Neural cell (in vitro differentiated cells): ENCODE measurements at regions not wholly inside any gene's neighbourhood (a gene's known extent, or its start where the extent isn't known, plus 50 kb on each side); places are given as distances from the start of the nearest gene placed in this dataset.

Experiments used
- H2AFZ ChIP-seq: fragments of 200-600, 300-800 bp; sonication (generic), shearing (Covaris generic); 2 replicates; pipeline ENCODE4 v1.6.0; 2014; ENCODE audit warnings: low read depth, mild to moderate bottlenecking, antibody characterized with exemption, low read length, moderate library complexity
- H3F3A ChIP-seq: fragments of 200-600 bp; shearing (Covaris generic); 2 replicates; pipeline ENCODE4 v1.6.1; 2016; ENCODE audit warnings: mild to moderate bottlenecking, moderate library complexity, mixed read lengths, antibody characterized with exemption, low read length; ENCODE audit not compliant: insufficient read depth, poor library complexity, severe bottlenecking
- H3K27ac ChIP-seq: fragments of 200-600, 300-800 bp; sonication (generic), shearing (Covaris generic); 2 replicates; pipeline ENCODE4 v1.5.1; 2014; ENCODE audit warnings: mild to moderate bottlenecking, low read length, moderate library complexity
- H3K27me3 ChIP-seq: fragments of 300-800, 200-600 bp; sonication (generic), shearing (Covaris generic); 2 replicates; pipeline ENCODE4 v1.6.0; 2014; ENCODE audit warnings: mild to moderate bottlenecking, low read depth, low read length, moderate library complexity; ENCODE audit not compliant: insufficient read depth
- H3K36me3 ChIP-seq: fragments of 300-800, 200-600 bp; sonication (generic), shearing (Covaris generic); 2 replicates; pipeline ENCODE4 v1.5.1; 2014; ENCODE audit warnings: mild to moderate bottlenecking, antibody characterized with exemption, low read length, moderate library complexity; ENCODE audit not compliant: insufficient read depth
- H3K4me2 ChIP-seq: fragments of 300-800, 200-600 bp; sonication (generic), shearing (Covaris generic); 2 replicates; pipeline ENCODE4 v1.6.0; 2014; ENCODE audit warnings: mild to moderate bottlenecking, low read length
- H3K4me3 ChIP-seq: fragments of 300-800, 200-600 bp; sonication (generic), shearing (Covaris generic); 2 replicates; pipeline ENCODE4 v1.5.1; 2014; ENCODE audit warnings: mild to moderate bottlenecking, low read length, moderate library complexity
- H3K79me2 ChIP-seq: fragments of 200-600 bp; shearing (Covaris generic); replicated peaks from 2 replicates; pipeline ENCODE4 v1.6.0; 2014; ENCODE audit warnings: mild to moderate bottlenecking, low read length, moderate library complexity; ENCODE audit not compliant: insufficient read depth
- H3K9ac ChIP-seq: fragments of 300-800, 200-600 bp; sonication (generic), shearing (Covaris generic); 2 replicates; pipeline ENCODE4 v1.6.1; 2016; ENCODE audit warnings: mild to moderate bottlenecking, low read length, mixed read lengths
- H3K9me2 ChIP-seq: fragments of 200-600 bp; shearing (Covaris generic); 2 replicates; pipeline ENCODE4 v1.6.1; 2016; ENCODE audit warnings: mild to moderate bottlenecking, low read length, mixed read lengths; ENCODE audit not compliant: insufficient read depth
- H3K9me3 ChIP-seq: fragments of 200-600, 300-800 bp; sonication (generic), shearing (Covaris generic); 2 replicates; pipeline ENCODE4 v1.6.1; 2016; ENCODE audit warnings: mild to moderate bottlenecking, mixed run types, low read length, moderate library complexity, mixed read lengths
- H4K20me1 ChIP-seq: fragments of 200-600 bp; shearing (Covaris generic); 2 replicates; pipeline ENCODE4 v1.6.1; 2016; ENCODE audit warnings: mild to moderate bottlenecking, mixed run types; ENCODE audit not compliant: insufficient read depth
- CTCF ChIP-seq: fragments of 450-650 bp; IDR thresholded peaks from 2 replicates; pipeline ENCODE4 v1.5.1; 2014; ENCODE audit warnings: antibody characterized with exemption, mild to moderate bottlenecking, moderate library complexity; ENCODE audit not compliant: poor library complexity, severe bottlenecking
- EP300 ChIP-seq: fragments of 450-650 bp; conservative IDR thresholded peaks from 2 replicates; pipeline ENCODE4 v1.6.1; 2014; ENCODE audit warnings: antibody characterized with exemption, mild to moderate bottlenecking, moderate library complexity; ENCODE audit not compliant: poor library complexity, severe bottlenecking
- EZH2 ChIP-seq: fragments of 200-600, 300-800 bp; shearing (Covaris generic), sonication (generic); IDR thresholded peaks from 2 replicates; pipeline ENCODE4 v1.6.1; 2014; ENCODE audit warnings: antibody characterized with exemption, low read length, borderline replicate concordance, mild to moderate bottlenecking; ENCODE audit not compliant: insufficient read depth, poor library complexity, severe bottlenecking
- MXI1 ChIP-seq: fragments of 450-650 bp; conservative IDR thresholded peaks from 2 replicates; pipeline ENCODE4 v1.6.1; 2014; ENCODE audit warnings: antibody characterized with exemption, mild to moderate bottlenecking; ENCODE audit not compliant: poor library complexity, severe bottlenecking
- POLR2AphosphoS5 ChIP-seq: IDR thresholded peaks from 2 replicates; pipeline ENCODE4 v1.6.1; 2012
- RAD21 ChIP-seq: fragments of 450-650 bp; conservative IDR thresholded peaks from 2 replicates; pipeline ENCODE4 v1.6.1; 2014; ENCODE audit warnings: antibody characterized with exemption, mild to moderate bottlenecking, moderate library complexity
- SMC3 ChIP-seq: fragments of 450-650 bp; conservative IDR thresholded peaks from 2 replicates; pipeline ENCODE4 v1.6.1; 2014; ENCODE audit warnings: antibody characterized with exemption, mild to moderate bottlenecking, moderate library complexity; ENCODE audit not compliant: poor library complexity
- TAF1 ChIP-seq: IDR thresholded peaks from 2 replicates; pipeline ENCODE4 v1.6.1; 2012; ENCODE audit warnings: low read depth
- TF ChIP-seq, protein P1 (sequence below): IDR thresholded peaks from 2 replicates; pipeline ENCODE4 v1.6.1; 2012; ENCODE audit warnings: borderline replicate concordance

GRCh38 chr6:168371185-168371584, 51.6 kb upstream of the DACT2 start:
- H3K9ac ChIP-seq, result no peak overlapping the region
- H3K9me3 ChIP-seq, result no peaks in the 10 kb centered on the region
- no peaks in the 10 kb centered on the region for H3K9me2 ChIP-seq
- H4K20me1 ChIP-seq, result no peaks in the 10 kb centered on the region
- TF ChIP-seq SMC3 (no peak), CTCF (no peak), EP300 (no peak), EZH2 (no peak), TAF1 (no peak), POLR2AphosphoS5 (no peak), RAD21 (no peak), MXI1 (no peak)
- TF ChIP-seq, protein P1, sequence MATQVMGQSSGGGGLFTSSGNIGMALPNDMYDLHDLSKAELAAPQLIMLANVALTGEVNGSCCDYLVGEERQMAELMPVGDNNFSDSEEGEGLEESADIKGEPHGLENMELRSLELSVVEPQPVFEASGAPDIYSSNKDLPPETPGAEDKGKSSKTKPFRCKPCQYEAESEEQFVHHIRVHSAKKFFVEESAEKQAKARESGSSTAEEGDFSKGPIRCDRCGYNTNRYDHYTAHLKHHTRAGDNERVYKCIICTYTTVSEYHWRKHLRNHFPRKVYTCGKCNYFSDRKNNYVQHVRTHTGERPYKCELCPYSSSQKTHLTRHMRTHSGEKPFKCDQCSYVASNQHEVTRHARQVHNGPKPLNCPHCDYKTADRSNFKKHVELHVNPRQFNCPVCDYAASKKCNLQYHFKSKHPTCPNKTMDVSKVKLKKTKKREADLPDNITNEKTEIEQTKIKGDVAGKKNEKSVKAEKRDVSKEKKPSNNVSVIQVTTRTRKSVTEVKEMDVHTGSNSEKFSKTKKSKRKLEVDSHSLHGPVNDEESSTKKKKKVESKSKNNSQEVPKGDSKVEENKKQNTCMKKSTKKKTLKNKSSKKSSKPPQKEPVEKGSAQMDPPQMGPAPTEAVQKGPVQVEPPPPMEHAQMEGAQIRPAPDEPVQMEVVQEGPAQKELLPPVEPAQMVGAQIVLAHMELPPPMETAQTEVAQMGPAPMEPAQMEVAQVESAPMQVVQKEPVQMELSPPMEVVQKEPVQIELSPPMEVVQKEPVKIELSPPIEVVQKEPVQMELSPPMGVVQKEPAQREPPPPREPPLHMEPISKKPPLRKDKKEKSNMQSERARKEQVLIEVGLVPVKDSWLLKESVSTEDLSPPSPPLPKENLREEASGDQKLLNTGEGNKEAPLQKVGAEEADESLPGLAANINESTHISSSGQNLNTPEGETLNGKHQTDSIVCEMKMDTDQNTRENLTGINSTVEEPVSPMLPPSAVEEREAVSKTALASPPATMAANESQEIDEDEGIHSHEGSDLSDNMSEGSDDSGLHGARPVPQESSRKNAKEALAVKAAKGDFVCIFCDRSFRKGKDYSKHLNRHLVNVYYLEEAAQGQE, result no peak
- no peaks in the 10 kb centered on the region for H3F3A ChIP-seq
- no peaks in the 10 kb centered on the region for H3K36me3 ChIP-seq
- no peaks in the 10 kb centered on the region for H3K27me3 ChIP-seq
- no peak overlapping the region for H2AFZ ChIP-seq
- H3K4me2 ChIP-seq, result no peak overlapping the region
- no peak overlapping the region for H3K4me3 ChIP-seq
- H3K27ac ChIP-seq, result no peak overlapping the region
- H3K79me2 ChIP-seq, result no peaks in the 10 kb centered on the region

- Histone ChIP-seq H3F3A (no peaks in the 10 kb centered on the region), H3K27me3 (no peaks in the 10 kb centered on the region), H4K20me1 (no peaks in the 10 kb centered on the region), H3K9me3 (no peaks in the 10 kb centered on the region), H3K4me3 (no peak overlapping the region), H3K9ac (no peak overlapping the region), H3K9me2 (no peaks in the 10 kb centered on the region), H3K4me2 (no peak overlapping the region), H3K79me2 (no peaks in the 10 kb centered on the region), H2AFZ (no peak overlapping the region), H3K27ac (no peak overlapping the region), H3K36me3 (no peaks in the 10 kb centered on the region)
- TF ChIP-seq EP300 (no peak), MXI1 (no peak), TAF1 (no peak), RAD21 (no peak), EZH2 (no peak), SMC3 (no peak)
- TF ChIP-seq, protein P1, result no peak
These were observed 52.0 kb upstream of the DACT2 start for GRCh38 chr6:168371618-168371980.
